ENCODE measurements at regions not wholly inside any gene's neighbourhood (a gene's known extent, or its start where the extent isn't known, plus 50 kb on each side); places are given as distances from the start of the nearest gene placed in this dataset.

GRCh38 chr11:103624708-103625623, 411.5 kb upstream of the DDI1 start:
- no peak for DNase-seq

- no peak for DNase-seq
Measured at GRCh38 chr11:103625624-103625965, 410.8 kb upstream of the DDI1 start.

- no peak for DNase-seq
Measured at GRCh38 chr11:103628121-103628520, 408.3 kb upstream of the DDI1 start.

- no peak for DNase-seq
Measured at GRCh38 chr11:103631841-103632240, 404.6 kb upstream of the DDI1 start.

- DNase-seq: no peak
Measured at GRCh38 chr11:103633068-103633788, 403.2 kb upstream of the DDI1 start.

GRCh38 chr11:103633819-103634590, 402.4 kb upstream of the DDI1 start:
- DNase-seq: no peak

GRCh38 chr11:103636232-103636631, 400.2 kb upstream of the DDI1 start:
- no peak for DNase-seq

- DNase-seq: no peak
Measured at GRCh38 chr11:103637295-103637694, 399.1 kb upstream of the DDI1 start.

- DNase-seq: no peak
Measured at GRCh38 chr11:103637831-103638230, 398.6 kb upstream of the DDI1 start.

GRCh38 chr11:103644676-103645075, 391.8 kb upstream of the DDI1 start:
- no peak for DNase-seq

- DNase-seq: no peak
Measured at GRCh38 chr11:103648054-103648453, 388.4 kb upstream of the DDI1 start.

- no peak for DNase-seq
Measured at GRCh38 chr11:103648670-103649400, 387.6 kb upstream of the DDI1 start.

- DNase-seq: no peak
Measured at GRCh38 chr11:103649401-103649895, 387.0 kb upstream of the DDI1 start.

- no peak for DNase-seq
Measured at GRCh38 chr11:103650330-103650729, 386.1 kb upstream of the DDI1 start.

GRCh38 chr11:103651341-103651998, 385.0 kb upstream of the DDI1 start:
- DNase-seq: no peak

- no peak for DNase-seq
Measured at GRCh38 chr11:103652013-103652412, 384.4 kb upstream of the DDI1 start.

- DNase-seq: no peak
Measured at GRCh38 chr11:103656382-103656781, 380.1 kb upstream of the DDI1 start.

GRCh38 chr11:103659206-103659618, 377.2 kb upstream of the DDI1 start:
- DNase-seq: no peak

- DNase-seq: no peak
Measured at GRCh38 chr11:103659743-103660142, 376.7 kb upstream of the DDI1 start.

- no peak for DNase-seq
Measured at GRCh38 chr11:103661185-103661584, 375.3 kb upstream of the DDI1 start.

GRCh38 chr11:103661991-103662390, 374.4 kb upstream of the DDI1 start:
- DNase-seq: no peak

GRCh38 chr11:103662880-103663279, 373.6 kb upstream of the DDI1 start:
- DNase-seq: no peak
